Activated CD8-positive, alpha-beta memory T cell treated with anti-CD3 and anti-CD28 coated beads, Interleukin-2, amount 50 U/mL, for 48 hours (primary cell): ENCODE measurements at regions not wholly inside any gene's neighbourhood (a gene's known extent, or its start where the extent isn't known, plus 50 kb on each side); places are given as distances from the start of the nearest gene placed in this dataset.

Source experiments
- DNase-seq: peaks from one replicate; pipeline ENCODE4 v3.0.0-alpha.2; 2020

GRCh38 chr2:217049422-217049821 is 189.6 kb upstream of the TNP1 start:
- DNase-seq: no peak

- no peak for DNase-seq
Measured at GRCh38 chr2:217048730-217049129, 188.9 kb upstream of the TNP1 start.

GRCh38 chr2:217047631-217048030 is 187.8 kb upstream of the TNP1 start:
- no peak for DNase-seq

GRCh38 chr2:217047209-217047608 is 187.3 kb upstream of the TNP1 start:
- no peak for DNase-seq

GRCh38 chr2:217045700-217046475 is 186.0 kb upstream of the TNP1 start:
- no peak for DNase-seq

- DNase-seq: no peak
Measured at GRCh38 chr2:217040099-217040498, 180.2 kb upstream of the TNP1 start.

- no peak for DNase-seq
Measured at GRCh38 chr2:217038001-217038400, 178.1 kb upstream of the TNP1 start.

GRCh38 chr2:217037353-217037752 is 177.5 kb upstream of the TNP1 start:
- no peak for DNase-seq

- DNase-seq: no peak
Measured at GRCh38 chr2:217035967-217036366, 176.1 kb upstream of the TNP1 start.

GRCh38 chr2:217033186-217033585 is 173.3 kb upstream of the TNP1 start:
- no peak for DNase-seq

- no peak for DNase-seq
Measured at GRCh38 chr2:217031445-217031844, 171.6 kb upstream of the TNP1 start.

GRCh38 chr2:217030081-217030480 is 170.2 kb upstream of the TNP1 start:
- DNase-seq: no peak

GRCh38 chr2:217028128-217028527 is 168.3 kb upstream of the TNP1 start:
- no peak for DNase-seq

- no peak for DNase-seq
Measured at GRCh38 chr2:217027414-217027813, 167.6 kb upstream of the TNP1 start.

GRCh38 chr2:217026569-217026968 is 166.7 kb upstream of the TNP1 start:
- DNase-seq: no peak

GRCh38 chr2:217026161-217026560 is 166.3 kb upstream of the TNP1 start:
- DNase-seq: no peak

- no peak for DNase-seq
Measured at GRCh38 chr2:217023611-217024010, 163.7 kb upstream of the TNP1 start.

GRCh38 chr2:217017456-217018252 is 157.8 kb upstream of the TNP1 start:
- DNase-seq: no peak

GRCh38 chr2:217016796-217017419 is 157.0 kb upstream of the TNP1 start:
- DNase-seq: no peak

GRCh38 chr2:217014328-217015105 is 154.7 kb upstream of the TNP1 start:
- DNase-seq: no peak

GRCh38 chr2:217013926-217014325 is 154.1 kb upstream of the TNP1 start:
- DNase-seq: no peak

- DNase-seq: no peak
Measured at GRCh38 chr2:217011576-217011975, 151.7 kb upstream of the TNP1 start.

- DNase-seq: no peak
Measured at GRCh38 chr2:217010173-217010572, 150.3 kb upstream of the TNP1 start.
